HG03025 (cell line): ENCODE measurements at regions not wholly inside any gene's neighbourhood (a gene's known extent, or its start where the extent isn't known, plus 50 kb on each side); places are given as distances from the start of the nearest gene placed in this dataset.

Experiments used
- ATAC-seq: cut with Tn5 transposase; IDR thresholded peaks from one replicate; pipeline ENCODE4 v1.9.1; 2021; ENCODE audit warnings: mild to moderate bottlenecking, moderate library complexity; ENCODE audit not compliant: unreplicated experiment, low FRiP score

DNA sequence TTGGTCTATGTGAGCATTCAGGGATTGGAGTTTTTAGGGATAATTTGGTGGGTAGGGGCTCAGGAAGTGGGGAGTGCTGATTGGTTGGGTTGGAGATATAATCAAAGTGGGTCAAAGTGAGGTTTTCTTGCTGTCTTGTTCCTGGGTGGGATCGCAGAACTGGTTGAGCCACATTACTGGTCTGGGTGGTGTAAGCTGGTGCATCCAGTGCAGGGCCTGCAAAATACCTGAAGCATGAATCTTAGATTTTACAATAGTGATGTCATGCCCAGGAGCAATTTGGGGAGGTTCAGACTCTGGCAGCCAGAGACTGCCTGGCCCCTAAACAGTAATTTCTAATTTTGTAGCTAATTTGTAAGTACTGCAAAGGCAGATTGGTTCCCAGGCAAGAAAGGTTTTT is 665.6 kb upstream of the PRKX start:
- no peak for ATAC-seq

GRCh38 chrX:4373791-4374190 is 660.3 kb upstream of the PRKX start:
- ATAC-seq: no peak

DNA sequence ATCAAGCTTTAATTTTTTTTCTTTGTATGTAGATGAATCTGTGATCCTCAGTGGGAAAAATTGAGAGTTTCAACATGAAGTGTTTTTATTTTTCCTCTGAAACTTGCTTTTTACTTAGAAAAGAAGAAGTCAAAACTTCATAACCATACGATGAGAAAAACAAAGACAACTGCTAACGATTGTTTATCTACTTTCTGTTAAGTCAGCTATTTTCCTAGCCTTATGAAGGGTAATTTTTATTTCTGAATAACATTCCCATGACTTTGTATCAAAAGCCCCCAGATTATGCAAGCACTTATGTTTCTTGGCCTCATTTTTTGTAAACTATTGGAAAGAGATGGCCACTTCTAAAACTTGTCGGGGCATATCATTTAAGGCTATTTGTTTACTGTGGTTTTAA is 645.1 kb upstream of the PRKX start:
- no peak for ATAC-seq

DNA sequence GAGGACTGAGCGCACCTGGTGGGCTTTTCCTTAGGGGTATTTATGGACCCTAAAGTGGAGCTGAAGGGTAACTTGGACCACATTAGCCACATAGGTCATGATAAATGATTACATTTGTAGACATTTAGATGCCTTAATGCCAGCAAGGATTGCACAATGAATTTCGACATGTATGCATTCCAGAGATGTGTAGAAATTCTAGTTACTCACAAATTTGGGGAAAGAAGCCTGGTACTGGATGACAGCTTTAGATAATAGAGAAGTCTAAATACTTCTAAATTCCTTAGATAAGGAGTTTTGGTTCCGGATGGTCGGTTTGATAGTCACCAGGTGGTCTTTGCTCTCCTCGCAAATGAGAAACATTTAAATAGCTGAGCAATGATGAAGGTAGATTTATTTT is 609.5 kb upstream of the PRKX start:
- no peak for ATAC-seq

DNA sequence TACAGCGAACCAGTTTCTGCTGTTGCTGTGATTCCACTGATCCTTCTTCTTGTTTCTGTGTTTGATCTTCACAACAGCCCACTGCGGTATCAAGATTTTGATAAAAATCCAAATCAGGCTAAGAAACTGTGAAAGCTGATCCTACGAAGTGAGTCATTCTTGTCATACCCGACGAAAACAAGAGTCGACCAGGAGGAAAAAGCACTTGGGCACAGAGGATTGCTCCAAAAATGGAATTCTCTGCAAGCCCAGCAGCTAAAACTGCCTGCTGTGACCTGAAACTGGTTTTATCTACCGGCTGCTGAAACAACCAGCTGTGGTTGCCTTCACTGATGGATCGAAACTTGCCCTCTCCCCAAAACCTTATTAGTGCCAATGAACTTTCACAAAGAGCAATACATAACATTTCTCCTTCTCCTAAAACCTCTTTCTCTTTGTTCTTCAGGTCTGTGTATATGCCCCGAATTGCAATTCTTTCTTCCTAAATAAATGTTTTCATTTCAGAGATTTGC is 607.0 kb upstream of the PRKX start:
- no peak for ATAC-seq

- no peak for ATAC-seq
These were observed 602.4 kb upstream of the PRKX start for GRCh38 chrX:4315891-4316290.

GRCh38 chrX:4314586-4314985 is 601.1 kb upstream of the PRKX start:
- no peak for ATAC-seq

GRCh38 chrX:4277122-4277521 is 563.7 kb upstream of the PRKX start:
- no peak for ATAC-seq

GRCh38 chrX:4268676-4269075 is 555.2 kb upstream of the PRKX start:
- ATAC-seq: no peak

GRCh38 chrX:4265036-4265435 is 551.6 kb upstream of the PRKX start:
- no peak for ATAC-seq

DNA sequence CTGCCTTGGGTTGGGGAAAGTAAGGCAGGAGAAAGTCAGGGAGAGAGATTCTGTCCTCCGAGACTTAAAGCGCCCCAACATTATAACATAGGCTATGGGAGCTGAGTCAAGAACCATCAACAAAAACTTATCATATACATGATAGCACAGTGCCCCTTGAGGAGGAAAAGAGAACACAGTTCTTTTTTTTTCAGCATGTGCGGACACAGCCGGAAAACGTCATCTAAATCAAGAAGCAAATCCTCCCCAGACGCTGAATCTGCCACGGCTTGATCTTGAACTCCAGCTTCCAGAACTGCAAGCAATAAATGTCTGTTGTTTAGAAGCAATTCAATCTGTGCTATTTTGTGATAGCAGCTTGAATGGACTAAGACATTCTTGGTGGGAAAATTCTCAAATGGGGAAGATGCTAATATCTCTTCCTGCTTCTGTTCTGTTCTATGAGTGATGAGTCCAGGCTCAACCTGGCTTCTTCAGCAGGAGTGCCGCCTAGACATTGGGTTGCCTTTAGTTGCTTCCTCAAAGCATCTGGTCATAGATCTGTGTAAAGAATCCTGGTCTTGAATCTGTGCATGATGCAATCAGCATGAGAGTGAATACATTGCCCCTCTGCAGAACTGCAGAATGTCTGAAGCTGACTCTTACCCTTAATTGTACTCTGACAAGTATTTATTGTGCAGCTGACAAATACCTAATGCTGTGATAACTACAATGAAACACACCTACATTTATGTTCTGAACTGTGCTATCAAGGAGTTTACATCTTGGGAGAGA is 549.8 kb upstream of the PRKX start:
- no peak for ATAC-seq

DNA sequence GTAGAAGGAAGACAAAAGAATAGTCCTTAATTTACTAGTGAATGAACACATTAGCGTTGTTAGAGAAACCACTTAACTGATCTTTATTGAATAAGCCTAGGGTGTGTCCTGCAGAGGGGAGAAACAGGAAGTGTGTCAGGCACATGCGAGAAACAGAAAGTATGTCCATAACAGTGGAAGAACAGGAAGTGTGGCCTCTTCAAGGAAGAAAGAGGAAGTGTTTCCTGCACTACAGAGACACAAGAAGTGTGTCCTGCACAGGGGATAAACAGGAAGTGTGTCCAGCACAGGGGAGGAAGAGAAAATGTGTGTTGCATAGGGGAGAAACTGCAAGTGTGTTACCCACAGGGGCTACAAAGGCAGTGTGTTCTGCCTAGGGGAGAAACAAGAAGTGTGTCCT is 539.6 kb upstream of the PRKX start:
- ATAC-seq: no peak

DNA sequence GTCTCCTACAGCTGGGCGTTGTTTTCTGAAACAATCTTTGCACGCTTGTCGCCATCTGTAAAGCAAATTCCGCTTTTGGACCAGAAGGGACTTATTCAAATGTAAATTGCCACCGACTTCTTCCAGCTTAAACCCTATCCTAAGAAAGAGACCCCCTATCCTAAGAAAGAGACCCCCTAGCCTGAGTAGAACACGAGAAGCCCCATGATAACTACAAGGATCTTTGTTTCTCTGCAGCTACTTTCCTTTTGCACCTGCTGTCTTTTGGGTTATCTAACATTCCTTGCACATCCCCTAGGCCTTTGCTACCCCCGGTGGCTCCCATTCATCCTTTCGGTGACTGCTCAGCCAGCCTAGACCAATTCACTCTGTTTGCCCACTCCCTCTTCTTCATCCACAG is 536.0 kb upstream of the PRKX start:
- no peak for ATAC-seq

DNA sequence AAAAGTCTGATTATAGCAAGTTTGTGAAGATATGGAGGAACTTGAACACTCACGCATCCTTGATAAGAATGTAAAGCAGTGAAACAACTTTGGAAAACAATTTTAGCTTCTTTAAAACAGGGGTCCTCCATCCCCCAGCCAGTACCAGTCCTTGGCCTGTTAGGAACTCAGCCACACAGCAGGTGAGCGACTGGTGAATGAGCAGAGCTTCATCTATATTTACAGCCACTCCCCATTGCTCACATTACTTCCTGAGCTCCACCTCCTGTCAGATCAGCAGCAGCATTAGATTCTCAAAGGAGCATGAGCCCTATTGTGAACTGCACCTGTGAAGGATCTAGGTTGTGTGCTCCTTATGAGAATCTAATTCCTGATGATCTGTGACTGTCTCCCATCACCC is 530.3 kb upstream of the PRKX start:
- ATAC-seq: no peak

DNA sequence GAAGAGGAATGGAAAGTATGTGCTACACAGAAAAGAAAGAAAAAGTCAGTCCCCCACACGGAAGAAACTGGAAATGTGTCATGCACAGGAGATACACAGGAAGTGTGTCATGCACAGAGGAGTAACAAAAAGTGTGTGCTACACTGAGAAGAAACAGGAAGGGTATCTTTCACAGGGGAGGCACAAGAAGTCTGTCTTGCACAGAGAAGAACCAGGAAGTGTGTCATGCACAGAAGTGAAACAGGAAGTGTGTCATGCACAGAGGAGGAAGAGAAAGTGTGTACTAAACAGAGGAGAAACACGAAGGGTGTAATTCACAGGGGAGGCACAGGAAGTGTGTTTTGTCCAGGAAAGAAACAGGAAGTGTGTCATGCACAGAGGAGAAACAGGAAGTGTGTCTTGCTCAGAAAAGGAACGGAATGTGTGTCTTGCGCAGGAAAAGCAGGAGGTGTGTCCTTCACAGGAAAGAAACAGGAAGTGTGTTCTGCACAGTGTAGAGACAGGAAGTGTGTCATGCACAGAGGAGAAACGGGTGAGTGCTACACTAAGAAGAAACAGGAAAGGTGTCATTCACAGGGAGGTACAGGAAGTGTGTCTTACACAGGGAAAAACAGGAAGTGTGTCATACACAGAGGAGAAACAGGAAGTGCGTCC is 527.2 kb upstream of the PRKX start:
- no peak for ATAC-seq

DNA sequence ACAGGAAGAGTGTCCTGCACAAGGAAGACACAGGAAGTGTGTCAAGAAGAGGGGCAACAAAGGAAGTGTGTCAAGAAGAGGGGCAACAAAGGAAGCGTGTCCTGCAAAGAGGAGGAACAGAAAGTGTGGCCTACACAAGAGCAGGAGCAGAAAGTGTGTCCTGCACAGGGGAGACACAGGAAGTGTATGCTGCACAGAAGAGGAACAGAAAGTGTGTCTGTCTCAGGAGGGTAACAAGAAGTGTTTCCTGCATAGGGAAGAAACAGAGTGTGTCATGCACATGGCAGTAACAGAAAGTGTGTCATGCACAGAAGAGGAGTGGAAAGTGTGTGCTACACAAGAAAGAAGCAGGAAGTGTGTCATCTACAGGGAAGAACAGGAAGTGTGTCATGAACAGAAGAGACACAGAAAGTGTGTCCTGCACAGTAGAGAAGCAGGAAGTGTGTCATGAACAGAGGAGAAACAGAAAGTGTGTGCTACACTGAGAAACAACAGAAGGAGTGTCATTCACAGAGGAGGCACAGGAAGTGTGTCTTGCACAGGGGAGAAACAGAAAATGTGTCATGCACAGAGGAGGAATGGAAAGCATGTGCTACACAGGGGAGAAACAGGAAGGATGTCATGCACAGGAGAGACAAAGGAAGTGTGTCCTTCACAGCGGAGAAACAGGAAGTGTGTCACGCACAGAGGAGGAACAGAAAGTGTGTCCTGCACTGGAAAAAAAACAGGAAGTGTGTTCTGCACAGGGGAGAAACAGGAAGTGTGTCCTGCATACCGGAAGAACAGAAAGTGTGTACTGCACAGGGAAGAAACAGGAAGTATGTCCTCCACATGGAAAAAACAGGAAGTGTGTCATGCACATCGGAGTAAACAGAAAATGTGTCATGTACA is 526.4 kb upstream of the PRKX start:
- no peak for ATAC-seq

DNA sequence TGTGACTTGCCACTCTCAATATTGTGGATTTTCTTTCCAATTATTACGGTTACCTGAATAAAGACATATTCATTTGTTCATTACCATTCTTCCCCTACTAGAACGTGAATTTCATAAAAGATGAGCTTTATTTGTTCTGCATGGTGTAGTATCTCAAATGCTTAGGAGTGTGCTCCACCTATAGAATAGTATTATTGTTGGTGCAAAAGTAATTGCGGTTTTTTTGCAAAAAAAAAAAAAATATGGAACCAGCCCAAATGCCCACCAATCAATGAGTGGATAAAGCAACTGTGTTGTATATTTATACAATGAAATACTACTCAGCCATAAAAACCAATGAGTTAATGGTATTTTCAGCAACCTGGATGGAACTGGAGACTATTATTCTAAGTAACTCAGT is 525.5 kb upstream of the PRKX start:
- no peak for ATAC-seq

- ATAC-seq: no peak
These were observed 511.6 kb upstream of the PRKX start for GRCh38 chrX:4225086-4225485.

DNA sequence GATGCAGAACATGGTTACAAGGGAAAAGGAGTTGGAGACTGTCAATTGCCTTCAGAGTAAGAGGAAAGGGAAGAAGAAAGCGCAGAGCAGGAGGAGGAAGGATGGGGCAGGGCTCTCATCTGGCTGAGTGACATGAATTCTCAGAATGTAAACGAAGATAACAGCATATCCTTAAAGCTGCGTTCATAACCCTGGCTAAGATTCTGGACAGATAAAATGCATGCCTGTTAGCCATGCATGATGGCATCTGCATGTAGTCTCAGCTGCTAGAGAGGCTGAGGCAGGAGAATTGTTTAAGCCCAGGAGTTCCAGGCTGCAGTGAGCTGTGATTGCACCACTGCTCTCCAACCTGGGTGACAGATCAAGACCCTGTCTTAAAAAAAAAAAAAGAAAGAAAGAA is 493.5 kb upstream of the PRKX start:
- ATAC-seq: no peak

DNA sequence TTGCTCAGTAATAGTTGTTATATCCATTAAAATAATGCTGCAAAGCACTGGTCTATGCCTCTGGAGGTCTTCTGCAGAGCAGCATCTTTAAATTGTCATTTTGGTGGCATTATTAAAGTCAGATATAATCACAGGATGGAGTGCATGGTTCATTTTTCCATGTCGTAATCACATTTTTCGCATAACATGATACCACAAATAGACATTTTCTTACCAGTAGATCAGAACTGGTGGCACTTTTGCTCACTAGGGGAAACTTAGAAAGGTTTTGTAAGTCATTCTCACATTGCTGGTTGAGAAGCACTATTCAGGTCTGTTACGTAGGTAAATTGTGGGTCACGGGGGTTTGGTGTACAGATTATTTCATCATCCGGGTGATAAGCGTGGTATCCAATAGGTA is 484.5 kb upstream of the PRKX start:
- ATAC-seq: no peak

DNA sequence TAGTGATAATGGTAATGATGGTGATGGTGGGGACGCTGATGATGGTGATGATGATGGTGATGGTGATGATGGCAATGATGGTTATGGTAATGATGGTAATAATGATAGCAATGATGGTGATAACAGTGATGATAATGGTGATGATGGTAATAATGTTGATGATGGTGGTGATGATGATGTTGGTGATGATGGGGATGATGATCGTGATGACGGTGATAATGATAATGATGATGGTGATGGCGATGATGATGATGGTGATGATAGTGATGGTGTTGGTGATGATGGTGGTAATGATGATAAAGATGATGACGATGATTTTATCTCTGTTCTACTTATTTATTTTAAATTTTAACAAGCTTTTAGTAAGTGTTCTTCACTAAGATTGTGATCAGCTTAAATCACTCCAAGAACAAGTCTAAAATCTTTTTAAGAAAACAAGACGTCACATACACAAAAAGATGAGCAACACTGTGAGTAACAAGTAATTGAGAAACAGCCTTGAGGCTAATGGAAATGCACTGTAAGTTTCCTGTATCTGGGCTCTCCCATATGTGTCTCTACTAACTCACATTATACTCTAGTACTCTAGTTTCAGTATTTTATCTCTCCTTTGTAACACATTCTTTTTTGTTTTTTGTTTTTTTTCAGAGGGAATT is 480.2 kb upstream of the PRKX start:
- ATAC-seq: no peak
